Hippocampal formation (tissue), 2 donors: ENCODE measurements at regions not wholly inside any gene's neighbourhood (a gene's known extent, or its start where the extent isn't known, plus 50 kb on each side); places are given as distances from the start of the nearest gene placed in this dataset.
"Not testable (repeated sequence)": the region's sequence is repeated elsewhere in the genome, so short reads cannot be mapped to it uniquely, and the experiment has no call there.

Source experiments
- DNase-seq, 2 donors: peaks; one replicate each; lab custom pipeline; 2025; lab: John Stamatoyannopoulos, UW

- no peak for DNase-seq
Measured at GRCh38 chr15:60264566-60264965, 133.2 kb downstream of the ANXA2 start.

- no peak for DNase-seq
Measured at GRCh38 chr15:60265057-60265456, 132.7 kb downstream of the ANXA2 start.

DNA sequence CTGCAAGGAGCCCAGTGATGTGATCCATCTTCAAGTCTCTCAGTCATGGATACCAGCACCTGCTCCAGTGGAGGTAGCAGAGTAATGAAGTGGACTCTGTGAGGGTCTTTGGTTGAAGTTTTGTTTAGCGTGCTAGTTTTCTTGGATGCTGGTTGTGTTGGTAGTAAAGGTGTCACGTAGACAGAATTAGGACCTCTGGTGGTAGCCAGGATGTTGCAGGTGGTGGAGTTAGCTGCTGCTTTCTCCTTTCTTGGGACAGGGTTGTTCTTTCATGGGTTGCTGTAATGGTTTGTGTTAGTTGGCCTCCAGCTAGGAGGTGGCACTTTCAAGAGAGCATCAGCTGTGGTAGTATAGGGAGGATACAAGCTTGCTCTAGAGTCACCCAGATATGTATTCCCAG lies 125.2 kb downstream of the ANXA2 start:
- no peak for DNase-seq

DNA sequence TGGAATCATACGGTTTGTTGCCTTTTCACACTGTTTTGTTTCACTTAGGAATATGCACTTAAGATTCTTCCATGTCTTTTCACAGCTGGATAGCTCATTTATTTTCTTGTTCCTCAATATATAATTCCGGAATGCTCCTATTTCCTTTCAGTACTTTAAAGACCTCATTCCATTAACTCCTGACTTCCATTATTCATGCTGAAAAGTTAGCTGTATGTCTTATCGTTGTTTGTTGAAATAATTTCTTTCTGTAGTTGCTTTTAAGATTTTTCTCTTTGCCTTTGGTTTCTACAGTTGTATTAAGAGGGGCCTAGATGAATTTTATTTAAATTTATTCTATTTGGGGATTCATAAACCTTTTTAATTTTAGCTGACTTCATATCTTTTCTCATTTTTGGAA lies 122.2 kb downstream of the ANXA2 start:
- no peak for DNase-seq

- no peak for DNase-seq
Measured at GRCh38 chr15:60278879-60279278, 118.9 kb downstream of the ANXA2 start.

GRCh38 chr15:60280259-60280658 lies 117.5 kb downstream of the ANXA2 start:
- no peak for DNase-seq

- DNase-seq: no peak
Measured at GRCh38 chr15:60283936-60284335, 113.8 kb downstream of the ANXA2 start.

GRCh38 chr15:60295901-60296300 lies 101.9 kb downstream of the ANXA2 start:
- not testable (repeated sequence) for DNase-seq

DNA sequence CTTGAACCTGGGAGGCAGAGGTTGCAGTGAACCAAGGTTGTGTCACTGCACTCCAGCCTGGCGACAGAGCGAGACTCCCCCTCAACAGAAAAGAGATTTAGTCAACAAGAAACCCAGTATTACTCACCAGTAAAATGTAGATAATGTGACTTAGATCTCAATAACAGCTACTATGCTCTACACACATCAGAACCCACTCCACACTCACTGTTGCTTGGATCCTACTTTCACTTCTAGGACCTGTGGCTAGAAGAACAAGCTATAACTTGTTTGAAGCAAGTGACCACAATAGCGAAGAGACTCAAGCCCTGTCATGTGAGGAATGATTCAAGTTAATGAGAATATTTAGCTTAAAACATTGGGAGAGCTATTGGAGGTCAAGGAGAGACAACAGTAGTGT lies 100.7 kb downstream of the ANXA2 start:
- DNase-seq: no peak
